CD4-positive, alpha-beta T cell treated with Interleukin-1 beta for 1 hour (primary cell): ENCODE measurements at regions not wholly inside any gene's neighbourhood (a gene's known extent, or its start where the extent isn't known, plus 50 kb on each side); places are given as distances from the start of the nearest gene placed in this dataset.
"Not testable (repeated sequence)": the region's sequence is repeated elsewhere in the genome, so short reads cannot be mapped to it uniquely, and the experiment has no call there.

Experiments used
- DNase-seq, 2 donors: peaks; one replicate each; pipeline ENCODE4 v3.0.0-alpha.2; 2020 to 2022

DNA sequence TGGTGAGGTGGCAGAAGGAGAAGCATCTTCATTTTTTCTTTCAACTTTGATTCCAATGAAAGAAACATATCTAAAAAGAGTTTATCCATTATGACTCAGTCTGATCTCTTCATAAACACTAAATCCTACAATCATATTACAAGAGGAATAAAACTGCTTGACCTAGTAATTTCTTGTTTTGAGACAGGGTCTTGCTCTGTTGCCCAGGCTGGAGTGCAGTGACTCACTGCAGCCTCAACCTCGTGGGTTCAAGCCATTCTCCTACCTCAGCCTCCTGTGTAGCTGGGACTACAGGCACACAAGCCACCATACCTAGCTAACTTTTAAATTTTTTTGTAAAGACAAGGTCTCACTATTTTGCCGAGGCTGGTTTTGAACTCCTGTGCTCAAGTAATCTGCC, 147.2 kb downstream of the NDUFA12 start:
- DNase-seq: no peak

DNA sequence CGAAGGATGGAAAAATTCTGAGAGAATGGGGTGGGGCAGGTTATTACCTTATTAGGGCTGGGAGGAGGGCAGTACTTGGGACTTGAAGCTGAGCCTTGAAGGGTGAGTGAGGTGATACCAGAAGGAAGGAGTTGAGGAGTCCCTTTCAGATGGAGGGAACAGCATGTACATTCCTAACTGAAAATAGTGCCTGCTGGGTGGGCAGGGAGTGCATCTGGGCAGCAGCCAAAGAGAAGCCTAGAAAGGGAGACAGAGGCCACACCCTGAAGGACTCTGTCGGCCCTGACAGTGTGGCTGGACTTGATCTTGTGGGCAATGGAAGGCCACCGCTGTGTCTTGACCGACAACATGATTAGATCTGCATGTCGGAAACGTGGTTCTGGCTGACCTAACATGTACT, 147.6 kb downstream of the NDUFA12 start:
- DNase-seq: no peak

DNA sequence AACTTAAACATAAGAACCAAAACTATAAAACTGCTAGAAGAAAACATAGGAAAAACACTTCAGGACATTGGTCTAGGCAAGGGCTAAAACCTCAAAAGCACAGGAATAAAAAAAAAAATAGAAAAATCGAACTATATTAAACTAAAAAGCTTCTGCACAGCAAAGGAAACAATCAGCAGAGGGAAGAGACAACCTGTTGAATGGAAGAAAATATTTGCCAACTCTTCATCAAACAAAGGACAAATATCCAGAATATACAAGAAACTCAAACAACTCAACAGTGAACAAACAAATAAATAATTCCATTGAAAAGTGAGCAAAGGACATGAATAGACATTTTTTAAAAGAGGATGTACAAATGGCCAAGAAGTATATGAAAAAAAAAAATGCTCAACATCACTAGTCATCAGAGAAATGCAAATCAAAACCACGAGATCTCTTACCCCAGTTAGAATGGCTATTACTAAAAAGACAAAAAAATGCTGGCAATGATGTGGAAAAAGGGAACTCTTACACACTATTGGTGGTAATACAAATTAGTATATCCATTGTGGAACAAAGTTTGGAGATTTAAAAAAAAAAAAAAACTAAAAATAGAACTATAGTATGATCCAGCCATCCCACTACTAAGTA, 152.0 kb downstream of the NDUFA12 start:
- no peak for DNase-seq

DNA sequence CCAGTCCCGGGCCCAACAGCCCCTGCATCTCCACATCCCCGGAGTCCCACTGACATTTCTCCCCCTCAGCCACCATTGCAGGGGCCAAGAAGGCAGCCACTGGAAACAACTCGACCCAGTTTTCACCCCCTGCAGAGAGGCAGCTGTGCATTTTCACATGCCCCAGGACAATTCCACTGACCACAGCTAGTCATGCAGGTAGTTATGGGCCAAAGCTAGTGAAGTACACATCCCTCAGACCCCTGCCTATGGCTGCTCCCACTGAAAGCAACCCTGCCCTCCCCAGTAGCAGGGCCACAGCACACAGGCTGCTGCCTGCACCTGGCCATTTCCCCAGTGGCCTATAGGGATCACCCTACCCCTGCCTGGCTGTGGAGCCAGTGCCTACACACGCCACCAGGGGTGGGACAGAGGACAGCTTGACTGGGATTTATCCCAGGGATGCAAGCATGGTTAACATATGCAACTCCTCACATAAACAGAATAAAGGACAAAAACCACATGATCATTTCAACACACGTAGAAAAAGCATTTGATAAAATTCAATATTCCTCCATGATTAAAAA, 154.0 kb downstream of the NDUFA12 start:
- no peak for DNase-seq

- no peak for DNase-seq
Measured at GRCh38 chr12:94848966-94849365, 154.5 kb downstream of the NDUFA12 start.

GRCh38 chr12:94845110-94845509, 158.4 kb downstream of the NDUFA12 start:
- no peak for DNase-seq

DNA sequence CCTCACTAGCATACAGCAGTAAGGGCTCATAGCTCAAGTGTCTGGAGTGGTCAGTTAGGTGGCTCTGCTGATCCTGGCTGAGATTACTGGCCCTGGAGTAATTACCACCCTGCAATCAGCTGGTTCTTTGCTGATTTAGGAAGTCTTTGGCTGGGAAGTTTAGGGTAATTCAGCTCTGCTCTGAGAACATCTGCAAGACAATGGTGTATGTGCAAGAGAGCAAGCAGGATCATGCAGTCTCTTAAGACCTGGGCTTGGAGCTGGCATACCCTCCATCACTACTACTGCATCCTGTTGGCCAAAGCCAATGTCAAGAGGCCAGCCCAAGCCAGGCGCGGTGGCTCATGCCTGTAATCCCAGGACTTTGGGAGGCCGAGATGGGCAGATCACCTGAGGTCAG, 159.0 kb downstream of the NDUFA12 start:
- DNase-seq: no peak

DNA sequence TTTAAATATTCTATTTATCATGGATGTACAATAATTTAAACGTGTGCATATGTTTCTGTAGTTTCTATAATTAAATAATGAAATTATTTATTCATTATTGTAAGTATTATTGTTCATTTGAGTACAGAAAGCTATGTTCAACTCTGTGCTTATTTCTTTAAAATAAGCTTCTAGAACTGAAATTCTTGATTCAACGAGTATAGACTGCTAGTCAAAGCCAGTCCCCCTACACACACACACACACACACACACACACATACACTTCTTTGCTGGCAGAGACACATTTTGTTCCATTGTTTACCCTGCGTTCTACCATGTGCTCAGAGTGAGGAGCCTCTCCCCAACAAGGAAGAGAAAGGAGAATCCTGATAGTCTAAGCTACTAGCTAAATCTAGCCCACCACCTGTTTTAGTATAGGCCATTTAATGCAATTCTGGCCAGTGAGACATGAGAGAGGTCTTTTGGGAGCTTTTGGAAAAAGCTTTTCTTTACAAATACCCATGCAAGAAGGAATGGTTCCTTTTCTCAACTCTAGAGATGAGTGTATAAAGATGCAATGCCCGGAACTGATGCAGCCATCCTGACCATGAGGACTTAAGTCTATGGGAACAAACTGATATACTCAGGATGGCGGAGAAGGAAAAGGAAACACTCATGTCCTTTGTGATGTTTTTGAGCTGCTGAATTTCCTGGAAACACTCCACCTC, 161.4 kb downstream of the NDUFA12 start:
- DNase-seq: no peak

DNA sequence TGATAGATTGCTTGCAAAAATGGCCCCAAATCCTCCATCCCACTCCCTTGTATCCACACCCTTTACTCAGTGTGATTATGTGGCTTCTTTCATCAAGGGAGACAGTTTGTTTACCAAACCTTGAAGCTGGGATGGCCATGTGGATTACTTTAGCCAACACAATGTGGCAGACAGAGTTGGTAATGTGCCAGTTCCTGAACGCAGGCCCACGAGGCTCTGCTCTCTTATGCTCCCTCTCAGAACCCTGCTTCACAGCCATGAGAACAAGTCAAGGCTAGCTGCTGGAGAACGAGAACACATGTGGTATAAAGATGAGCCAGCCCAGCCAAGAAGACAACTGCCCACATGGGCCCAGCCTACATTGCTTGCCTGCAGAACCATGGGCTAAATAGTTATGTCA, 162.3 kb downstream of the NDUFA12 start:
- no peak for DNase-seq

GRCh38 chr12:94839347-94839746, 164.2 kb downstream of the NDUFA12 start:
- no peak for DNase-seq

DNA sequence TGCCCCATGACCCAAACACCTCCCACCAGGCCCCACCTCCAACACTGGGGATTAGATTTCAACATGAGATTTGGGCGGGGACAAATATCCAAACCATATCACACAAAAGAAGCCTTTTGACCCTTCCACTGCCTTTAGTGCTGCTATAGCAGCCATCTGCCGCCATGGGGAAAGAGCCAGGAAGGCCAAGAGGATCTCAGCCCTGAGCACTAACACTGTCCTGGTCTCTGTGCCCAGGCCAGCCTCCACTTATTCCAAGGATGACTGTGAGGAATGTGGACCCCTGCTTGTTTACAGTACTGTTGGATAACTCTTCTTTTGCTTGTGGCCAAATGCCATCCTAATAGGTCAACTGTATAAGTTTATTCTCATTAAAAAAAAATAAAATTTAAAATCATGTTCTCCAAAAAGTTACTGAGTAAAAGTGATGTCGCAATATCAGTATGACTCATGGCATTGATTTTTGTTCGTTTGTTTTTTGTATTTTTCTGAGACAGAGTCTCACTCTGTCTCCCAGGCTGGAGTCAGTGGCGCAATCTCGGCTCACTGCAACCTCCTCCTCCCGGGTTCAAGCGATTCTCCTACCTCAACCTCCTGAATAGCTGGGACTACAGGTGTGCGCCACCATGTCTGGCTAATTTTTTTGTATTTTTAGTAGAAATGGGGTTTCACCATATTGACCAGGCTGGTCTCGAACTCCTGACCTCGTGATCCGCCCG, 166.4 kb downstream of the NDUFA12 start:
- not testable (repeated sequence) for DNase-seq

DNA sequence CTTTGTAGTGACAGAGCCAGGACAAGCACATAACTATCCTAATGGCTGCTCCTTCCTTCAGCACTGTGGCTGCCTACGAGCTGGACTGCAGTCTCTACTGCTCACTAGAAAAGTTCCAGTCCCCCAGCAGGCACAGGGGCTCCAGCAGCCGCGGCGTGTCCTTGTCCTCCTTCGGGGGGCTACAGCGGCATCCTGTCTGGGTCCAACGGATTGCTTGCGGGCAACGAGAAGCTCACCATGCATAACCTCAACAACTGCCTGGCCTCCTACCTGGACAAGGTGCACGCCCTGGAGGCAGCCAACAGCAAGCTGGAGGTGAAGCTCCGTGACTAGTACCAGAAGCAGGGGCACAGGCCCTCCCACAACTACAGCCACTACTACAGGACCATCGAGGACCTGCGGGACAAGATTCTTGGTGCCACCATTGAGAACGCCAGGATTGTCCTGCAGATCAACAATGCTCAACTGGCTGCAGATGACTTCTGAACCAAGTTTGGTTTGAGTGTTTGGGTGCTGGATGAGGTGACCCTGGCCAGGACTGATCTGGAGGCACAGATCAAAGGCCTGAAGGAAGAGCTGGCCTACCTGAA, 169.4 kb downstream of the NDUFA12 start:
- no peak for DNase-seq

DNA sequence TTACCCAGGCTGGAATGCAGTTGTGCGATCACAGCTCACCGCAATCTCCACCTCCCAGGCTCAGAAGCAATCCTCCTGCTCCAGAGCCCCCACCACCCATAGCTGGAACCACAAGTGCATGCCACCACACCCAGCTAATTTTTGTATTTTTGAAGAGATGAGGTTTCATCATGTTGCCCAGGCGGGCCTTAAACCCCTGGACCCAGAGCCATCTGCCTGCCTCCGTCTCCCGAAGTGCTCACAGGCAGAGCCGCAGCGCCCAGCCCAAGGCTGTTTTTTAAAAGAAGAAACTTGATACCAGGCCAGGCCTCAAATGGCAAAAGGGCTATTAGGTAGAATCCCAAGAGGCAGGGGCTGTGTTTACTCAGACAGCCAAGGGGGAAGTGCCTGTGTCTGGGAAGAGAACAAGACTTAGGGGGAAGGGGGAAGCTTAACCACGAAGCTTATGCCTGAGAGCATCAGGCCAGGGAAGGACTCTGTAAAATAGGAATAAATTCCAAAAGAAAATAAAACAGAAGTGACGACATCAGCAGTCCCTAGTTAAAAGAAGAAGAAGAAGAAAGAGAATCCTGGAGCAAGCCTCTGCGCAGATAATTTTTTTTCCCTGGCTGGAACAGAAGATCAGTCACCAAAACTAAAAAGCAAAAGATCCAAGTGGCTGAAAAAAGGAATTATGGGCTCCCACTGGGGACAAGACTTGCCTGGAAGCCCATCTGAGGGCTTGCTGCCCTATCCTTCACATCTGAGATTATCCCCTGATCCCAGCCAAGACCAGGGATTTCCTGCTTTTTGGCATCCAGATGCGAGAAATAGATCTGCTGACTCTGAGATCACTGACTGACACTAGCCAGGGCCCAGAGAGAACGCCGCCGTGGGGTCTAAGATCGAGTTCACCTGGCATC, 170.5 kb downstream of the NDUFA12 start:
- DNase-seq: peak in 1 of 2 donors; percentile 22

- DNase-seq: no peak
Measured at GRCh38 chr12:94832105-94832504, 171.4 kb downstream of the NDUFA12 start.

DNA sequence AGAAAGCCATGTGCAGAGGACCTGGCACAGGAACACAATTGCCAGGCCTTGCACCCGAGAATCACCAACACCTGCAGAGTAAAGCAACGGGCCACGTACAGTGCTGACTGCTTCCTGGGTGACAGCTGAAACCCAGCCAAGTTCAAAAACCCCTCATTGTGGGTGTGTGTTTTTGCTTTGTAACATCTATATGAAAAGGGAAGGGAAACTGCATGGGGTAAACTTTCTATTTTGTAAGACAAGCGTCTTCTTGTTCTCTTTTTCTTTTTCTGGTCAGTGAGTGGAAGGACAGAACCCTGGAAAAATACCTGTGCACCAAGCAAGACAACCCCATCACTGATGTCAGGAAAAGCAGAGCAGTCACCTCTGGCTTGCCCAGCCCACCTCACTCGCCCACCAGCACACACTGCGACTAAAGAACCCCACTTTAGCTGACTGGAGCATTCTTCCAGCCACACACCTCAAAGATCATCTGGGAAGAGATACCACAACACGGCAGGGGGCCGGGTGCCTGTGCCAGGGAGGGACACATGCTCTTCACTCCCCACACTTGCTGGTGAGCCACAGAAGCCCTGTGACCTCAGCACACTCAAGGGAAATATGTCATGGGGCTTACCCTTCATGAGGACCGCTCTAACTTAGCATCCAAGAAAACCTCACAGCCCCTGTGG, 172.3 kb downstream of the NDUFA12 start:
- peak in 1 of 2 donors; percentile 58 for DNase-seq

DNA sequence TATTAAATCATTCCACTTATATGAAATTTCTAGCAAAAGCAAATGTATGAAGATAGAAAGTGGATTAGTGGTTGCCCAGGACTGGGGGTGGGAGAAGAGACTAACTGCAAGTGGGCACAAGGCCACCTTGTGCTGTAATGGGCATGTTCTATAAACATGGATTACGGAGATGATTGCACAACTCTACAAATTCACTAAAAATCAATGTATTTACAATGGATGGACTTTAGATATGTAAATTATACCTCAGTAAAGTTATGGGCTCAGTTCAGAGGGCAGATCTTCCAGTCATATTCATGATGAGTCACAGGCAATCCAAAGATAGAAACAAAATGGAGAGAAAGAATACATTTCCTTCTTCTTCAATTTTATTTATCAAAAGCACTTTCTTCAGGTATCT, 173.9 kb downstream of the NDUFA12 start:
- no peak for DNase-seq

- DNase-seq: no peak
Measured at GRCh38 chr12:94819011-94819410, 168.7 kb upstream of the TMCC3 start.

GRCh38 chr12:94817695-94818075, 167.3 kb upstream of the TMCC3 start:
- no peak for DNase-seq

DNA sequence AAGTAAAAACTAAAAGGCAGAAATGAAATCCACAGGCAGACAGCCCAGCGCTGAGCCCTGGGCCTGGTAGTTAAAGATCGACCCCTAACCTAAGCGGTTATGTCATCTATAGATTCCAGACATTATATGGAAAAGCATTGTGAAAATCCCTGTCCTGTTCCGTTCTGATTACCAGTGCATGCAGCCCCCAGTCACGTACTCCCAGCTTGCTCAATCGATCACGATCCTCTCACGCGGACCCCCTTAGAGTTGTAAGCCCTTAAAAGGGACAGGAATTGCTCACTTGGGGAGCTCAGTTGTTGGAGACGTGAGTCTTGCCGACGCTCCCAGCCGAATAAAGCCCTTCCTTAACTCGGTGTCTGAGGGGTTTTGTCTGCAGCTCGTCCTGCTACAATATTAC, 166.8 kb upstream of the TMCC3 start:
- not testable (repeated sequence) for DNase-seq

DNA sequence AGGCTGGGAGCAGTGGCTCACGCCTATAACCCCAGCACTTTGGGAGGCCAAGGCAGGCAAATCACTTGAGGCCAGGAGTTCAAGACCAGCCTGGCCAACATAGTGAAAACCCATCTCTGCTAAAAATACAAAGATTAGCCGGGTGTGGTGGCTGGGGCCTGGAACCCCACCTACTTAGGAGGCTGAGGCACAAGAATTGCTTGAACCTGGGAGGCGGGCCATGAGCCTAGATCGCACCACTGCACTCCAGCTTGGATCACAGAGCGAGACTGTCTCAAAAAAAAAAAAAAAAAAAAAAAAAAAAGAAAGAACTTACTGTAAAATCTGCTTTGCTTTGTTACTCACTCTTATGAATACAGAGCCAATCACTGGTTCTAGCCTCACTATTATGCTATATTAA, 166.4 kb upstream of the TMCC3 start:
- DNase-seq: not testable (repeated sequence)

- no peak for DNase-seq
Measured at GRCh38 chr12:94815958-94816357, 165.6 kb upstream of the TMCC3 start.

- no peak for DNase-seq
Measured at GRCh38 chr12:94815450-94815849, 165.1 kb upstream of the TMCC3 start.
